ENCODE measurements at regions not wholly inside any gene's neighbourhood (a gene's known extent, or its start where the extent isn't known, plus 50 kb on each side); places are given as distances from the start of the nearest gene placed in this dataset.

- TF ChIP-seq ZNF142 (CRISPR knock-in tag; IDR thresholded peaks at IDR 0.05): no peak
- no peak for TF ChIP-seq HNF4G (IDR thresholded peaks at IDR 0.05; ENCODE audit: borderline replicate concordance, low read depth, low read length)
- no peak for TF ChIP-seq HNF4G (CRISPR knock-in tag; IDR thresholded peaks at IDR 0.05; ENCODE audit: borderline replicate concordance, low read depth)
- TF ChIP-seq ZNF747 (CRISPR knock-in tag; IDR thresholded peaks at IDR 0.05; ENCODE audit: borderline replicate concordance): no peak
- TF ChIP-seq CC2D1A (CRISPR knock-in tag; IDR thresholded peaks at IDR 0.05): no peak
Measured at GRCh38 chr4:126209147-126209546, 894.4 kb downstream of the FAT4 start (continued).

- no peaks in the 10 kb centered on the region for H3K36me3 ChIP-seq (replicated peaks in 1 of 2; ENCODE audit: control insufficient read depth in 1 of 2, insufficient read depth in 2 of 2, low read length in 2 of 2)
- H3K9ac ChIP-seq (ENCODE audit: insufficient read depth, low read depth, low read length): no peak overlapping the region
- ChIA-PET CTCF (ENCODE audit: low intra/inter-chr PET ratio, low total read pairs) (no interaction called here), POLR2A (no interaction called here)
- no TSS peak for BruUV-seq (replicated peaks)
- no peak for DNase-seq (ENCODE audit: low spot score)
- H3K4me1 ChIP-seq (ENCODE audit: insufficient read depth, low read length): no peaks in the 10 kb centered on the region
- no peak overlapping the region for H2AFZ ChIP-seq (ENCODE audit: low read length)
- 0% methylated on average over 3 of the region's 3 CpGs for WGBS (ENCODE audit: low lambda C conversion rate)
- H4K20me1 ChIP-seq (ENCODE audit: insufficient read depth, low read length): no peaks in the 10 kb centered on the region
- no peak overlapping the region for H3K27ac ChIP-seq (ENCODE audit: extremely low read length, insufficient read depth, low read length)
- in situ Hi-C loops (cut with HindIII; ENCODE audit: extremely low pct_ligation_motif_present, low pct_unique_long_range_greater_than_20kb) (no loop called here), intact Hi-C loops (cut with micrococcal nuclease; ENCODE audit: unreplicated experiment) (no loop called here)
- no peak overlapping the region for H3K4me2 ChIP-seq (ENCODE audit: low read depth, low read length)
- no peak for FAIRE-seq
- no peaks in the 10 kb centered on the region for H3K79me2 ChIP-seq (ENCODE audit: insufficient read depth, low read length)
- no peaks in the 10 kb centered on the region for H3K9me3 ChIP-seq (ENCODE audit: low read length)
- ATAC-seq: no peak
- no peak overlapping the region for H3K4me3 ChIP-seq (replicated peaks in 1 of 3; ENCODE audit: insufficient read depth in 1 of 3, low read depth in 2 of 3, low read length in 3 of 3)
- no peaks in the 10 kb centered on the region for H3K27me3 ChIP-seq (ENCODE audit: control insufficient read depth in 1 of 2, insufficient read depth in 2 of 2, low read length in 2 of 2)
- TF ChIP-seq ZNF331 (CRISPR knock-in tag; IDR thresholded peaks at IDR 0.05) (no peak), RNF2 (conservative IDR thresholded peaks at IDR 0.05; ENCODE audit: low read depth) (no peak), ZNF713 (CRISPR knock-in tag; IDR thresholded peaks at IDR 0.05) (no peak), ZBTB46 (CRISPR knock-in tag; IDR thresholded peaks at IDR 0.05; ENCODE audit: borderline replicate concordance) (no peak), ZBTB44 (CRISPR knock-in tag; IDR thresholded peaks at IDR 0.05) (no peak), RELA (CRISPR knock-in tag; IDR thresholded peaks at IDR 0.05) (no peak), TBP (CRISPR knock-in tag; IDR thresholded peaks at IDR 0.05) (no peak), PAX8 (CRISPR knock-in tag; IDR thresholded peaks at IDR 0.05; ENCODE audit: borderline replicate concordance) (no peak), ZNF775 (CRISPR knock-in tag; IDR thresholded peaks at IDR 0.05; ENCODE audit: borderline replicate concordance) (no peak)
Measured at GRCh38 chr4:126213996-126214395, 899.2 kb downstream of the FAT4 start.
